Stomach (tissue), 4 donors: ENCODE measurements at regions not wholly inside any gene's neighbourhood (a gene's known extent, or its start where the extent isn't known, plus 50 kb on each side); places are given as distances from the start of the nearest gene placed in this dataset.

Source experiments
- EP300 ChIP-seq: sonication (generic); formaldehyde crosslinking; IDR thresholded peaks from one replicate; pipeline ENCODE4 v1.6.1; 2017; ENCODE audit warnings: antibody characterized with exemption
- POLR2A ChIP-seq, 4 donors: fragments of 450-650 bp; IDR thresholded peaks; one replicate each; pipeline ENCODE4 v1.6.1; 2016; ENCODE audit warnings: antibody characterized with exemption in 4 of 4, control low read depth in 2 of 4, mild to moderate bottlenecking in 1 of 4, moderate library complexity in 1 of 4
- POLR2AphosphoS5 ChIP-seq, 3 donors: sonication (generic); formaldehyde crosslinking; IDR thresholded peaks; one replicate each; pipeline ENCODE4 v1.6.1; 2016; ENCODE audit warnings: antibody characterized with exemption in 3 of 3
- TF ChIP-seq, protein P1 (sequence below), 7 experiments: fragments of 450-650 bp in 4 of 7; fragments of 200-600 bp in 3 of 7; sonication (generic) in 3 of 7; IDR thresholded peaks; one replicate each; pipeline ENCODE4 v1.5.1; 2016 to 2019; ENCODE audit warnings: antibody characterized with exemption in 7 of 7, control low read depth in 2 of 7, mild to moderate bottlenecking in 1 of 7

DNA sequence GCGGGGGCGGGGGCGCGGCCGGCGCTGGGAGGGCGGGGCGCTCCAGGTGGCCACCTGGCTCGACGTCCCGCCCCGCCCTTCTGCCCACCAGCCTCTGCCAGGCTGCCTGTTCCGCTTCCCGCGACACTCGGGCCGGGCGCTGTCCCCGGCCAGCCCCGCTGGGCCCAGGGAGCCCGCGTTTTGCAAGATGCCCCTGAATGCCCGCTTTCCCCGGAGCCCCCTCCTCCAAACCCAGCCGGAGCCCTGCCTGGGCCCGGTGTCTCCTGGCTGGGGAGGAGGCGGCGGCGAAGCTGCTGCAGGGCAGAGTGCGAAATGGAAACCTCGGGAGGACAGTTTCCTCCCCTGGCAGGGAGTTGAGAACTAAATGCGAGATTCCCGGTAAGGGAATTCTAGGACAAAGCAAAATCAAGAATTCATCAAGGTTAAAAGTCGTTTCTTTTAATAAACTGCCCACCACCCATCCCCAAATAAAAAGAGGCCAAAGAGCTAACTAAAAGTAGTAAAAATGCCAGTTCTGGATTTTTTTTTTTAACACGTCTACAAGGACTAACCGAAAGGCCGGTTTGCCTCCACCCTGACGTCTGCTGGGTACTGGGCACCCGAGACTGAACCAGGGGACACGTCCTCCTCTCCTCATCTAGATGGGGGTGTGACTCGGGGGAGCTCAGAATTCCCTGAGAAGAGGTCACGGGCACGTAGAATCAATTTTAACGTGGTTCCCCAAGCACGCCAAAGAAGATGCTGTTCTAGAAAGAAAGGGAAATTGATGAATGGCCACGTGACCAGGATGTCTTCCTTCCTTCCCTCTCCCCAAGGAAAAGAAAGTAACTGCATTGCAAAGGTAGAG, 200.4 kb upstream of the NFE2L3 start:
- TF ChIP-seq, protein P1, sequence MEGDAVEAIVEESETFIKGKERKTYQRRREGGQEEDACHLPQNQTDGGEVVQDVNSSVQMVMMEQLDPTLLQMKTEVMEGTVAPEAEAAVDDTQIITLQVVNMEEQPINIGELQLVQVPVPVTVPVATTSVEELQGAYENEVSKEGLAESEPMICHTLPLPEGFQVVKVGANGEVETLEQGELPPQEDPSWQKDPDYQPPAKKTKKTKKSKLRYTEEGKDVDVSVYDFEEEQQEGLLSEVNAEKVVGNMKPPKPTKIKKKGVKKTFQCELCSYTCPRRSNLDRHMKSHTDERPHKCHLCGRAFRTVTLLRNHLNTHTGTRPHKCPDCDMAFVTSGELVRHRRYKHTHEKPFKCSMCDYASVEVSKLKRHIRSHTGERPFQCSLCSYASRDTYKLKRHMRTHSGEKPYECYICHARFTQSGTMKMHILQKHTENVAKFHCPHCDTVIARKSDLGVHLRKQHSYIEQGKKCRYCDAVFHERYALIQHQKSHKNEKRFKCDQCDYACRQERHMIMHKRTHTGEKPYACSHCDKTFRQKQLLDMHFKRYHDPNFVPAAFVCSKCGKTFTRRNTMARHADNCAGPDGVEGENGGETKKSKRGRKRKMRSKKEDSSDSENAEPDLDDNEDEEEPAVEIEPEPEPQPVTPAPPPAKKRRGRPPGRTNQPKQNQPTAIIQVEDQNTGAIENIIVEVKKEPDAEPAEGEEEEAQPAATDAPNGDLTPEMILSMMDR (IDR thresholded peaks at IDR 0.05) = no peak
- TF ChIP-seq POLR2AphosphoS5 (IDR thresholded peaks at IDR 0.05) (peak in 2 of 3 donors; percentile 93 to 95), POLR2A (IDR thresholded peaks at IDR 0.05) (peak in 2 of 4 donors; percentile 77 to 91), EP300 (no peak)
